Glutamatergic neuron (in vitro differentiated cells): ENCODE measurements at regions not wholly inside any gene's neighbourhood (a gene's known extent, or its start where the extent isn't known, plus 50 kb on each side); places are given as distances from the start of the nearest gene placed in this dataset.
A peak's percentile ranks its signal among the peaks of the same experiment; 100 is the strongest.
"Not testable (repeated sequence)": the region's sequence is repeated elsewhere in the genome, so short reads cannot be mapped to it uniquely, and the experiment has no call there.

ENCODE experiments used
- DNase-seq: peaks from one replicate; pipeline ENCODE4 v3.0.0; 2022
- H3K27ac Mint-ChIP-seq: one replicate; pipeline ENCODE4 v1.8.0; 2020; ENCODE audit warnings: mild to moderate bottlenecking, mixed read lengths, inconsistent platforms; ENCODE audit not compliant: unreplicated experiment
- H3K27me3 Mint-ChIP-seq: one replicate; pipeline ENCODE4 v1.8.0; 2020; ENCODE audit warnings: mild to moderate bottlenecking, moderate library complexity, mixed read lengths, inconsistent platforms; ENCODE audit not compliant: unreplicated experiment
- H3K36me3 Mint-ChIP-seq: one replicate; pipeline ENCODE4 v1.8.0; 2020; ENCODE audit warnings: mild to moderate bottlenecking, mixed read lengths, inconsistent platforms; ENCODE audit not compliant: unreplicated experiment
- H3K4me1 Mint-ChIP-seq: one replicate; pipeline ENCODE4 v1.8.0; 2020; ENCODE audit warnings: mild to moderate bottlenecking, low read depth, mixed read lengths, inconsistent platforms; ENCODE audit not compliant: unreplicated experiment
- H3K4me3 Mint-ChIP-seq: one replicate; pipeline ENCODE4 v1.8.0; 2020; ENCODE audit warnings: mild to moderate bottlenecking, mixed read lengths, inconsistent platforms; ENCODE audit not compliant: unreplicated experiment
- H3K9me3 Mint-ChIP-seq: one replicate; pipeline ENCODE4 v1.8.0; 2020; ENCODE audit warnings: mild to moderate bottlenecking, moderate library complexity, mixed read lengths, inconsistent platforms; ENCODE audit not compliant: unreplicated experiment
- CTCF ChIP-seq: fragments of 200-600 bp; sonication (generic); IDR thresholded peaks from one replicate; pipeline ENCODE4 v1.5.0; 2021; ENCODE audit not compliant: partially characterized antibody, unreplicated experiment

DNA sequence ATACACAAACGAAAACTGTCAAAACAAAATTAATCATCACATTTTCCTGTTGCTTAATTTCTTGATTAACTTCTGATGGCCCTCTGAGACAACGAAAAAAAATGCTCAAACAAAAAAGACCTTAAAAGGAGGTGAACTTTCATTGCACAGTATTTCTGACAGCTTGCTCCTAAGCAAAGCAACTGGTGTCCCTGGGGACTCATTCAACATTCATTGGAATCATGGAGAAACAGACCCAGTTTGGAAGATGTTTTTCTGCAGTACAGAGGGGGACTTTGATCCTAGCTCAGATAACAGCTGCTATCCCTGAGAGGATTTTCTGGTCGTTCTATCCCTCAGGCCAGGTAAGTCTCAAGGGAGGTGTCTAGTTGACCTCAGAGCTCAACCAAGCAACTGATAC lies 378.7 kb upstream of the ATP11B start:
- peaks cover 11% of the 10 kb centered on the region for H3K4me1 Mint-ChIP-seq
- no peak for TF ChIP-seq CTCF
- H3K27me3 Mint-ChIP-seq: no peaks in the 10 kb centered on the region
- H3K9me3 Mint-ChIP-seq: peaks cover 3% of the 10 kb centered on the region
- H3K27ac Mint-ChIP-seq: no peak overlapping the region
- DNase-seq: no peak
- no peak overlapping the region for H3K4me3 Mint-ChIP-seq
- H3K36me3 Mint-ChIP-seq: no peaks in the 10 kb centered on the region

GRCh38 chr3:182420741-182421140 lies 372.6 kb upstream of the ATP11B start:
- Mint-ChIP-seq H3K4me3 (no peak overlapping the region), H3K27me3 (peaks cover 2% of the 10 kb centered on the region), H3K4me1 (peaks cover under 1% of the 10 kb centered on the region), H3K27ac (no peak overlapping the region), H3K36me3 (no peaks in the 10 kb centered on the region), H3K9me3 (peaks cover 2% of the 10 kb centered on the region)
- no peak for TF ChIP-seq CTCF
- no peak for DNase-seq

DNA sequence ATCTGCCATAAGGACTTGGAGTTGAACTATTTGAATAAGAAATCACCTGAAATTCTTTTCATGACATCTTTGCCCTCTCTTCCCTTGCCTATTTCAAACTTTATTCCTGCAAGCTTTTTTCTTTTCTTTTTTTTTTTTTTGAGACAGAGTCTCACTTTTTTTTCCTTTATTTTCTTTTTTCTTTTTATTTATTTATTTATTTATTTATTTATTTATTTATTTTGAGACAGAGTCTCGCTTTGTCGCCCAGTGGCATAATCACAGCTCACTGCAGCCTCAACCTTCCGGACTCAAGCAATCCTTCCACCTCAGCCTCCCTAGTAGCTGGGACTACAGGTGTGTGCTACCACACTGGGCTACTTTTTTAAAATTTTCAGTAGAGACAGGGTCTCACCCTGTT lies 369.3 kb upstream of the ATP11B start:
- H3K4me3 Mint-ChIP-seq: no peak overlapping the region
- no peak for DNase-seq
- peaks cover 4% of the 10 kb centered on the region for H3K9me3 Mint-ChIP-seq
- H3K27ac Mint-ChIP-seq: no peak overlapping the region
- no peaks in the 10 kb centered on the region for H3K36me3 Mint-ChIP-seq
- H3K4me1 Mint-ChIP-seq: peaks cover 4% of the 10 kb centered on the region
- peaks cover 2% of the 10 kb centered on the region for H3K27me3 Mint-ChIP-seq
- TF ChIP-seq CTCF: no peak

DNA sequence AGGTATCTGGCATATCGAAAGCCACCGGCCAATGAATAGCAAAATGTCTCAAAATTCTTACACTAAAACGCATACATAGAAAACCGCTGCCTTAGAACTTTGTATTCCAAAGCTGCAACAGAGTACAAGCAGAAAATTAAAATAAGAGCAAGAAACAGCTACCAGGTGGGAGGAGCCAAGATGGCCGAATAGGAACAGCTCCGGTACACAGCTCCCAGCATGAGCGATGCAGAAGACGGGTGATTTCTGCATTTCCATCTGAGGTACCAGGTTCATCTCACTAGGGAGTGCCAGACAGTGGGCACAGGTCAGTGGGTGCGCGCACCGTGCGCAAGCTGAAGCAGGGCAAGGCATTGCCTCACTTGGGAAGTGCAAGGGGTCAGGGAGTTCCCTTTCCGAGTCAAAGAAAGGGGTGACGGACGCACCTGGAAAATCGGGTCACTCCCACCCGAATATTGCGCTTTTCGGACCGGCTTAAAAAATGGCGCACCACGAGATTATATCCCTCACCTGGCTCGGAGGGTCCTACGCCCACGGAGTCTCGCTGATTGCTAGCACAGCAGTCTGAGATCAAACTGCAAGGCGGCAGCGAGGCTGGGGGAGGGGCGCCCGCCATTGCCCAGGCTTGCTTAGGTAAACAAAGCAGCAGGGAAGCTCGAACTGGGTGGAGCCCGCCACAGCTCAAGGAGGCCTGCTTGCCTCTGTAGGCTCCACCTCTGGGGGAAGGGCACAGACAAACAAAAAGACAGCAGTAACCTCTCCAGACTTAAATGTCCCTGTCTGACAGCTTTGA lies 367.2 kb upstream of the ATP11B start:
- DNase-seq, H3K4me1 Mint-ChIP-seq: not testable (repeated sequence)

GRCh38 chr3:182431972-182432371 lies 361.3 kb upstream of the ATP11B start:
- H3K4me1 Mint-ChIP-seq, H3K9me3 Mint-ChIP-seq, DNase-seq, H3K36me3 Mint-ChIP-seq, H3K27ac Mint-ChIP-seq, H3K4me3 Mint-ChIP-seq, H3K27me3 Mint-ChIP-seq: not testable (repeated sequence)

More for the DNA sequence above, 367.2 kb upstream of the ATP11B start:
- H3K36me3 Mint-ChIP-seq, H3K27ac Mint-ChIP-seq, H3K27me3 Mint-ChIP-seq, H3K9me3 Mint-ChIP-seq: not testable (repeated sequence)
- peak overlapping the region; percentile 30 for H3K4me3 Mint-ChIP-seq

DNA sequence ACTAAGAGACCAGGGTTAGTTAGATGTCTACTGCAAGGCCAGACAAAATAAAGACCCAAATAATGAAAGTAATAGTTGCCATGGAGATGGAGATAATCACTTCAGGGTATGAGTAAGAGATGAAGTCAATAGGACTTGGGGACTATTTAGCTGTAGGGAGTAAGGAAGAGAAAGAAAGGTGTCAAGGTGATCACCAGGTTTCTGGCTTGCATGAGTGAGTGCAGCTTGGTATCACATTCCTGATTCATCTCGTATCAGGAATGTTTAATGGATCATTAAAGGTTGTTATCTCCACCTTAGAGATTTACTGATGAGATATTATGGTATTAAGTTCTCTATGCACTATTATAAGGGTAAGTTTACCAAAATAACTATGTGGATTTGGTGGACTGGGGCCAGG lies 357.4 kb upstream of the ATP11B start:
- TF ChIP-seq CTCF: no peak
- Mint-ChIP-seq H3K9me3 (no peaks in the 10 kb centered on the region), H3K27ac (no peak overlapping the region), H3K4me1 (no peaks in the 10 kb centered on the region), H3K36me3 (no peaks in the 10 kb centered on the region), H3K27me3 (peaks cover 2% of the 10 kb centered on the region), H3K4me3 (no peak overlapping the region)
- DNase-seq: no peak
